ENCODE measurements at regions not wholly inside any gene's neighbourhood (a gene's known extent, or its start where the extent isn't known, plus 50 kb on each side); places are given as distances from the start of the nearest gene placed in this dataset.
"Not testable (repeated sequence)": the region's sequence is repeated elsewhere in the genome, so short reads cannot be mapped to it uniquely, and the experiment has no call there.

DNA sequence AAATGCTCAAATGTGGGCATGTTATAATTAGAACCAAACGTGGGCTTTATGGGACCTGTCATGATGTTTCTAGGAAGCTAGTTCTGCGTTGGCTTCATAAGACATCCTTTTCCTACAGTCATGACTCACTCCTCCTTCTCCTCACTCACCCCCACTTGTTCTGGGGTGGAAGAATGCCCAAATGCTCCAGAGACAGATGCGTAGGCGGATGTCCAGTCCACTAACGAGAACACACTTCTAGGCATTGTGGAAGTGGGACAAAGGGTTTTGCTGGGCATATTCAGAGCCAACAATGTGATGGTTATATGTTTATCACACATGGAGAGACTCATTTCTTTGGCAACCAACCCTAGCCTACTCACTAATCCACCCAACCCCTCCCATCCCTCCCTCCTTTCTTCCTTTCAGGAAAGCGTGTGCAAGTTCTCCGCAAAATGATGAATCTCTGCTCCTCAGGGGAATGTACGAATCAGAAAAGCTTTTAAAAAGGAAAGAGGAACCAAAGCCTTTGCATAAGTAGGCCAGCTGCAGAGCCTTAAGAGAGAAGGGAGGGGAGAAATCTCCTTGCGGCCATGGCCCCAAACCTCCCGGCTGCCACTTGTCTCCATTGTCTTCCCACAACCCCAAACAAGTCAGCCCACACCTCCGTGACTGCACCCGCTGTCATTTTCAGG, 123.0 kb upstream of the SPRED1 start:
- H3K4me3 Mint-ChIP-seq: peak overlapping the region; percentile 9
- H3K27me3 Mint-ChIP-seq (ENCODE audit: low read depth): no peaks in the 10 kb centered on the region
- H3K4me1 Mint-ChIP-seq: peaks cover 39% of the 10 kb centered on the region
- no peaks in the 10 kb centered on the region for H3K36me3 Mint-ChIP-seq
- no peak for DNase-seq (ENCODE audit: low spot score in 2 of 2, unreplicated experiment in 2 of 2)
- peaks cover 4% of the 10 kb centered on the region for H3K9me3 Mint-ChIP-seq
- TF ChIP-seq, protein P1, sequence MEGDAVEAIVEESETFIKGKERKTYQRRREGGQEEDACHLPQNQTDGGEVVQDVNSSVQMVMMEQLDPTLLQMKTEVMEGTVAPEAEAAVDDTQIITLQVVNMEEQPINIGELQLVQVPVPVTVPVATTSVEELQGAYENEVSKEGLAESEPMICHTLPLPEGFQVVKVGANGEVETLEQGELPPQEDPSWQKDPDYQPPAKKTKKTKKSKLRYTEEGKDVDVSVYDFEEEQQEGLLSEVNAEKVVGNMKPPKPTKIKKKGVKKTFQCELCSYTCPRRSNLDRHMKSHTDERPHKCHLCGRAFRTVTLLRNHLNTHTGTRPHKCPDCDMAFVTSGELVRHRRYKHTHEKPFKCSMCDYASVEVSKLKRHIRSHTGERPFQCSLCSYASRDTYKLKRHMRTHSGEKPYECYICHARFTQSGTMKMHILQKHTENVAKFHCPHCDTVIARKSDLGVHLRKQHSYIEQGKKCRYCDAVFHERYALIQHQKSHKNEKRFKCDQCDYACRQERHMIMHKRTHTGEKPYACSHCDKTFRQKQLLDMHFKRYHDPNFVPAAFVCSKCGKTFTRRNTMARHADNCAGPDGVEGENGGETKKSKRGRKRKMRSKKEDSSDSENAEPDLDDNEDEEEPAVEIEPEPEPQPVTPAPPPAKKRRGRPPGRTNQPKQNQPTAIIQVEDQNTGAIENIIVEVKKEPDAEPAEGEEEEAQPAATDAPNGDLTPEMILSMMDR (IDR thresholded peaks at IDR 0.05; ENCODE audit: unreplicated experiment): no peak
- H3K27ac Mint-ChIP-seq: peak overlapping the region; percentile 87

DNA sequence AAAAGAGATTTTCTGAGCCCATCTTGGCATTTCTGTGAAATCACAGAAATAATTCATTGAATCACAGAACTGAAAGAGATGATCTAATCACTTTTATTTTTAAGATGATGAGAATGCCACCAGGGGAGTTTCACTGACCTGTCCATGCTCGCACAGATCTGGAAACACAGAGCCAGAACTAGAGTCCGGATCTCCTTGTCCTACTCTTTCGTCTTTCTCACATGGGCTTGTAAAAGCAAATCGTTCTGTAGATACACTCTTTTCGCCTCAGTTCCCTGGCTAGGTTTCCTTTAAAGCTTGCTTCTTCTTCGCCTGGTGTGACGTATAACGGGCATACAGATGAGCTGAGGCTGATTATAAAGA, 122.5 kb upstream of the SPRED1 start:
- Mint-ChIP-seq H3K4me1 (peaks cover 39% of the 10 kb centered on the region), H3K27me3 (ENCODE audit: low read depth) (no peaks in the 10 kb centered on the region), H3K9me3 (peaks cover 4% of the 10 kb centered on the region), H3K4me3 (no peak overlapping the region), H3K27ac (peak overlapping the region; percentile 65), H3K36me3 (no peaks in the 10 kb centered on the region)
- TF ChIP-seq, protein P1 (IDR thresholded peaks at IDR 0.05; ENCODE audit: unreplicated experiment): no peak
- DNase-seq (ENCODE audit: low spot score in 2 of 2, unreplicated experiment in 2 of 2): no peak

DNA sequence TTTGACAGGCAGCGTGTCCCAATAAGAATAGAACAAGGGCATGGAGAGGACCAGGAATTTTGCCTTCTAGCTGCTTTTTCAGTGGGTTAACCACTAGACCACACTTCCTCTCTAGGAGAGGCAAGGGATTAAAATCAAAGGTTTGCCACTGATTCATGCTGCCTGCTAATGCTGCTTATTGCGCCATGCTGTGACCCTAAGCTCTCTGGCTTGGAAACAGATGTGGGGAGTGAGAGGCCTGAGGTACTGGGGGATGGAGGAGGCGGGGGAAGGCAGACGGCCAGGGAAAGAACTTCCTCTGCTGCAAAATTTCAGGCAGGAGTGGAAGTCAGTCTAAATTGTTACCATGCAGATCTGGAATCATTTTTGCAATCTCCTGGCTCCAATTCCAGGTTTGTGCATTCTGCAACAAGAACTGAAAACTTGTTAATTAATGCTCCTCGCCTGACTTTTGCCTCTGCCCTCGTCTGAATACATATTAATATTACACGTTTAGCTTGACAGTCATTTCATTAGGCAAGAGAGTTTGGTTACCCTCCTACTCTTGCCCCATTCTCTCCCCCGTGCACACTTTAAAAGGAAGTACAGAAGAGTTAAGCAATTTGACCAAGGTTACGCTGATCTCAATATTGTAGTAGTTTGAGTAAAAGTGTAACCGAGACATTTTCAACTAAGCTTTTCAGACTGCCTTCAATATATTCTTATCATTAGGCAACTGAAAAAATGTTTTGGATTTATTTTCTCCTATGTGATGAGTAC, 121.7 kb upstream of the SPRED1 start:
- TF ChIP-seq, protein P1 (IDR thresholded peaks at IDR 0.05; ENCODE audit: unreplicated experiment): no peak
- Mint-ChIP-seq H3K36me3 (no peaks in the 10 kb centered on the region), H3K27me3 (ENCODE audit: low read depth) (no peaks in the 10 kb centered on the region), H3K9me3 (peaks cover 10% of the 10 kb centered on the region), H3K4me1 (peaks cover 39% of the 10 kb centered on the region), H3K27ac (peak overlapping the region; percentile 65), H3K4me3 (peak overlapping the region; percentile 30)
- peak; percentile 27 to 58 for DNase-seq (ENCODE audit: low spot score in 2 of 2, unreplicated experiment in 2 of 2)

DNA sequence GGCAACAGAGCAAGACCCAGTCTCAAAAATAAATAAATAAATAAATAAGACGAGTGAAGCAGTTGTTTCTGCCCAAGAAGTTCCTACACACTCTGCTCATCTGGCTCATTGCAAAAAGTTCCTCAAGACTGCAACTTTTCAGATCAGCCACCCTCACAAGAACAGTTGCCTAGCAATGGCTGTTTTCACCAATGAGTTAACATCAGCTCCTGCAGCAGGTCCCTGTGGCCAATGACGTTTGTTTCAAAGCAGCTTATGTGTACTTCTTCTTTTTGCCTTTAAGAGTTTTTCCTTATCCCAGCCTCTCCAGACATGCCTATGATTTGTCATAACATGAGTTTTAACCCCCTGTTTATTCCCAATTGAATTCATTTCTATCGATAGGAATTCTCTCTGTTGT, 118.4 kb upstream of the SPRED1 start:
- DNase-seq (ENCODE audit: low spot score in 2 of 2, unreplicated experiment in 2 of 2): no peak
- TF ChIP-seq, protein P1 (IDR thresholded peaks at IDR 0.05; ENCODE audit: unreplicated experiment): no peak
- Mint-ChIP-seq H3K9me3 (peaks cover 15% of the 10 kb centered on the region), H3K4me3 (no peak overlapping the region), H3K27ac (no peak overlapping the region), H3K36me3 (no peaks in the 10 kb centered on the region), H3K4me1 (peaks cover 27% of the 10 kb centered on the region), H3K27me3 (ENCODE audit: low read depth) (no peaks in the 10 kb centered on the region)

DNA sequence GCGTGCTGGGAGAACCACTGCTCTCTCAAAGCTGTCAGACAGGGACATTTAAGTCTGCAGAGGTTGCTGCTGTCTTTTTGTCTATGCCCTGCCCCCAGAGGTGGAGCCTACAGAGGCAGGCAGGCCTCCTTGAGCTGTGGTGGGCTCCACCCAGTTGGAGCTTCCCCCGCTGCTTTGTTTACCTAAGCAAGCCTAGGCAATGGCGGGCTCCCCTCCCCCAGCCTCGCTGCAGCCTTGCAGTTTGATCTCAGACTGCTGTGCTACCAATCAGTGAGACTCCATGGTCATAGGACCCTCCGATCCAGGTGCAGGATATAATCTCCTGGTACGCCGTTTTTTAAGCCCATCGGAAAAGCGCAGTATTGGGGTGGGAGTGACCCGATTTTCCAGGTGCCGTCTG, 110.4 kb upstream of the SPRED1 start:
- H3K9me3 Mint-ChIP-seq: peaks cover 13% of the 10 kb centered on the region
- H3K27ac Mint-ChIP-seq; H3K4me3 Mint-ChIP-seq; H3K27me3 Mint-ChIP-seq (ENCODE audit: low read depth); H3K36me3 Mint-ChIP-seq; H3K4me1 Mint-ChIP-seq; DNase-seq (ENCODE audit: low spot score in 2 of 2, unreplicated experiment in 2 of 2): not testable (repeated sequence)

DNA sequence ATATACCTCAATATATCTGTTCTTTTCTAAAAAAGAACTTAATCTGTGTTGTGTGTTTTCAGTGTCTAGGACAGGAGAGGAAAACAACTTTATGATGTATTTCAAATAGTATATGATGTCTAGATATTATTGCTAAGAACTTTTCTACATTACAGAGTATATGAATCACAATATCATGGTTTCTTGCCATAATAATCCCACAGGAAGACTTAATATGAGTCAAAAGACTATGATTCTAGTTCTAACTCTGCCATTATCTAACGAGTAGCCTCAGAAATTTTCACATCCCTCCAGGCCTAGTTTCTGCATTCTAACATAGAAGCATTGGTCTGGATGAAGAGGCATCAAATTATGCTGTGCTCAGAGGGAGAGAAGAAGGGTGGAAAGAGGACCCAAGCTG, 107.7 kb upstream of the SPRED1 start:
- TF ChIP-seq, protein P1 (IDR thresholded peaks at IDR 0.05; ENCODE audit: unreplicated experiment): no peak
- Mint-ChIP-seq H3K4me1 (no peaks in the 10 kb centered on the region), H3K36me3 (peaks cover 4% of the 10 kb centered on the region), H3K27ac (no peak overlapping the region), H3K27me3 (ENCODE audit: low read depth) (no peaks in the 10 kb centered on the region), H3K9me3 (peaks cover 30% of the 10 kb centered on the region), H3K4me3 (no peak overlapping the region)
- DNase-seq (ENCODE audit: low spot score in 2 of 2, unreplicated experiment in 2 of 2): no peak

Measured in mesothelial cell of epicardium (in vitro differentiated cells).